ENCODE measurements at regions not wholly inside any gene's neighbourhood (a gene's known extent, or its start where the extent isn't known, plus 50 kb on each side); places are given as distances from the start of the nearest gene placed in this dataset.
A peak's percentile ranks its signal among the peaks of the same experiment; 100 is the strongest.

DNA sequence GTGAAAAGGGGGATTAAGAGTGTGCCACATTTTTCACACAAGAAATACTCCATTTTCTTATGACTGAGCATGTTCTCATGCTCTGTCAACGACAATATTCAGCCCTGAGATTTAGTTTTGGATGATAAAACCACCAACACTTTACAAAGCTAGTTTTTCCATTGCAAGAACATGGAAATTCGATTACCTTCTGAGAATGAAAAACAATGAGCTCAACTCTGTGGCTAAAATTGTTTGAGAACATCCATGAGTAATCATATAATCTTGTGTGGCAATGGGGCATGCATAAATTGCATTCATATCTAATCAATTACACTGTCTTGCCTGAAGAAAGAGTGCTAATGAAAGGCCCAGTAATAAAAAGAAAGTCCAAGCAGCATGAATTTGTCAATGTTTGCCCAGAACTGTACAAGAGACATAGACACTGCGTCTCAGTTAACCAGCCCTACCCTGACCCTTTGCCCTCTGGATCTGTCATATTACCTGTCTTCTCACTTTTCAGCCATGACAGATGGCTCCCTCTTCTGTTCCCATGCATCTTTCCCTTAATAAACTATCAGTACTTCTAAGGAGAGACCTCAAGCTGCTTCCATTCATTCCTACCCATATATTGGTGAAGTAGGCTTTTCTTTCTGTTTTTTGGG, 253.4 kb downstream of the FAM76B start:
- Histone ChIP-seq H3K36me3 (ENCODE audit: control insufficient read depth in 1 of 2, insufficient read depth in 2 of 2, low read length in 2 of 2) (no peaks in the 10 kb centered on the region), H3K4me3 (replicated peaks in 1 of 2; ENCODE audit: low read depth in 1 of 2, low read length in 2 of 2) (no peak overlapping the region), H2AFZ (ENCODE audit: low read depth, low read length, poor library complexity, severe bottlenecking) (no peak overlapping the region), H3K4me1 (ENCODE audit: control insufficient read depth in 1 of 2, insufficient read depth in 2 of 2, low read length in 2 of 2) (no peaks in the 10 kb centered on the region), H3K4me2 (ENCODE audit: low read length) (no peak overlapping the region), H3K27me3 (ENCODE audit: insufficient read depth, low read length) (peaks cover 18% of the 10 kb centered on the region; the same call in 1 of the 2 replicates), H3K27ac (ENCODE audit: low read depth, low read length) (no peak overlapping the region), H3K9me2 (ENCODE audit: insufficient read depth) (no peaks in the 10 kb centered on the region), H3K79me2 (ENCODE audit: insufficient read depth, low read length) (no peaks in the 10 kb centered on the region), H3K9me3 (ENCODE audit: control insufficient read depth in 1 of 2, insufficient read depth in 1 of 2, low read depth in 1 of 2, low read length in 2 of 2) (no peaks in the 10 kb centered on the region), H3K9ac (ENCODE audit: low read length) (no peak overlapping the region), H4K20me1 (ENCODE audit: insufficient read depth) (no peaks in the 10 kb centered on the region)
- TF ChIP-seq, protein P1, sequence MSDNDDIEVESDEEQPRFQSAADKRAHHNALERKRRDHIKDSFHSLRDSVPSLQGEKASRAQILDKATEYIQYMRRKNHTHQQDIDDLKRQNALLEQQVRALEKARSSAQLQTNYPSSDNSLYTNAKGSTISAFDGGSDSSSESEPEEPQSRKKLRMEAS (IDR thresholded peaks at IDR 0.05) = no peak
- TF ChIP-seq, protein P2, sequence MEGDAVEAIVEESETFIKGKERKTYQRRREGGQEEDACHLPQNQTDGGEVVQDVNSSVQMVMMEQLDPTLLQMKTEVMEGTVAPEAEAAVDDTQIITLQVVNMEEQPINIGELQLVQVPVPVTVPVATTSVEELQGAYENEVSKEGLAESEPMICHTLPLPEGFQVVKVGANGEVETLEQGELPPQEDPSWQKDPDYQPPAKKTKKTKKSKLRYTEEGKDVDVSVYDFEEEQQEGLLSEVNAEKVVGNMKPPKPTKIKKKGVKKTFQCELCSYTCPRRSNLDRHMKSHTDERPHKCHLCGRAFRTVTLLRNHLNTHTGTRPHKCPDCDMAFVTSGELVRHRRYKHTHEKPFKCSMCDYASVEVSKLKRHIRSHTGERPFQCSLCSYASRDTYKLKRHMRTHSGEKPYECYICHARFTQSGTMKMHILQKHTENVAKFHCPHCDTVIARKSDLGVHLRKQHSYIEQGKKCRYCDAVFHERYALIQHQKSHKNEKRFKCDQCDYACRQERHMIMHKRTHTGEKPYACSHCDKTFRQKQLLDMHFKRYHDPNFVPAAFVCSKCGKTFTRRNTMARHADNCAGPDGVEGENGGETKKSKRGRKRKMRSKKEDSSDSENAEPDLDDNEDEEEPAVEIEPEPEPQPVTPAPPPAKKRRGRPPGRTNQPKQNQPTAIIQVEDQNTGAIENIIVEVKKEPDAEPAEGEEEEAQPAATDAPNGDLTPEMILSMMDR (IDR thresholded peaks at IDR 0.05 in 2 of 3, conservative IDR thresholded peaks at IDR 0.05 in 1 of 3; ENCODE audit: borderline replicate concordance in 1 of 3, insufficient read depth in 1 of 3, low read depth in 2 of 3, low read length in 2 of 3) = 0 out of 6 replicates have a peak, but pooled peaks of 1 of the 3 experiments have one; percentile 4
- DNase-seq (ENCODE audit: low read depth, low spot score) = no peak
- ChIA-PET RAD21 (ENCODE audit: low non-redundant PET in 1 of 2, low total read pairs in 2 of 2, uncharacterized antibody in 2 of 2, unreplicated experiment in 2 of 2) (no interaction called here), POLR2A (no interaction called here), CTCF (no interaction called here)
- no TSS peak for BruUV-seq (replicated peaks)
- intact Hi-C loops (cut with micrococcal nuclease) = loop anchor here (10.0 kb wide), 1 partner anchor 59 kb away; no protein-coding TSS in a partner anchor
- ATAC-seq = no peak

DNA sequence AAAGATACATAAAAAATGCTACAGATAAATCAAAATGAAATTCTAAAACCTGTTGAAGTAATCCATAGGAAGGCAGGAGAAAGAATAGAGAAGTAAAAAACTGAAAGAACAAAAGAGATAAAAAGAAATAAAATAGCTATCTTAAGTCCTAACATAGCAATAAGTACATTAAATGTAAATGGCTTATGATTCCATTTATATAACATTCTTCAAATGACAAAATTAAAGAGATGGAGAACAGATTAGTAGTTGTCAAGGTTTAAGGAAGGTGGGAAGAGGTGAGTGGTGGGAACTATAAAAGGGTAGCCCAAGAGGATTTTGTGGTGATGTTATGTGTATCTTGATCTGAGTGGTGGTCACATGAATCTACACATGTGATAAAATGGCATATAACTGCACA, 254.8 kb downstream of the FAM76B start:
- Histone ChIP-seq H3K79me2 (ENCODE audit: insufficient read depth, low read length) (no peaks in the 10 kb centered on the region), H3K36me3 (ENCODE audit: control insufficient read depth in 1 of 2, insufficient read depth in 2 of 2, low read length in 2 of 2) (no peaks in the 10 kb centered on the region), H3K4me3 (replicated peaks in 1 of 2; ENCODE audit: low read depth in 1 of 2, low read length in 2 of 2) (no peak overlapping the region), H3K4me2 (ENCODE audit: low read length) (no peak overlapping the region), H2AFZ (ENCODE audit: low read depth, low read length, poor library complexity, severe bottlenecking) (no peak overlapping the region), H3K27me3 (ENCODE audit: insufficient read depth, low read length) (peaks cover 18% of the 10 kb centered on the region; the same call in 1 of the 2 replicates), H3K9me3 (ENCODE audit: control insufficient read depth in 1 of 2, insufficient read depth in 1 of 2, low read depth in 1 of 2, low read length in 2 of 2) (no peaks in the 10 kb centered on the region), H3K9ac (ENCODE audit: low read length) (no peak overlapping the region), H3K4me1 (ENCODE audit: control insufficient read depth in 1 of 2, insufficient read depth in 2 of 2, low read length in 2 of 2) (no peaks in the 10 kb centered on the region), H3K9me2 (ENCODE audit: insufficient read depth) (no peaks in the 10 kb centered on the region), H3K27ac (ENCODE audit: low read depth, low read length) (no peak overlapping the region), H4K20me1 (ENCODE audit: insufficient read depth) (no peaks in the 10 kb centered on the region)
- TF ChIP-seq POLR2A (IDR thresholded peaks at IDR 0.05; ENCODE audit: borderline replicate concordance, extremely low read depth, insufficient read depth, insufficient read length) = no peak
- no peak for TF ChIP-seq SP1 (IDR thresholded peaks at IDR 0.05; ENCODE audit: low read depth)
- no peak for TF ChIP-seq RAD21 (IDR thresholded peaks at IDR 0.05; ENCODE audit: low read depth)
- no peak for TF ChIP-seq CEBPB (IDR thresholded peaks at IDR 0.05; ENCODE audit: low read depth)
- TF ChIP-seq, protein P1 (IDR thresholded peaks at IDR 0.05) = no peak
- TF ChIP-seq ZFX (IDR thresholded peaks at IDR 0.05) = no peak
- no peak for TF ChIP-seq JUND (IDR thresholded peaks at IDR 0.05)
- TF ChIP-seq EZH2 (IDR thresholded peaks at IDR 0.05) = no peak
- TF ChIP-seq, protein P2 (IDR thresholded peaks at IDR 0.05 in 2 of 3, conservative IDR thresholded peaks at IDR 0.05 in 1 of 3; ENCODE audit: borderline replicate concordance in 1 of 3, insufficient read depth in 1 of 3, low read depth in 2 of 3, low read length in 2 of 3) = no peak
- ChIA-PET RAD21 (ENCODE audit: low non-redundant PET in 1 of 2, low total read pairs in 2 of 2, uncharacterized antibody in 2 of 2, unreplicated experiment in 2 of 2) (no interaction called here), CTCF (no interaction called here), POLR2A (no interaction called here)
- ATAC-seq = no peak
- no TSS peak for BruUV-seq (replicated peaks)
- intact Hi-C loops (cut with micrococcal nuclease) = loop anchor here (10.0 kb wide), 1 partner anchor 60 kb away; no protein-coding TSS in a partner anchor
- no peak for DNase-seq (ENCODE audit: low read depth, low spot score)

All from HCT116 (cell line).